NCI-H1417 (cell line): ENCODE measurements at regions not wholly inside any gene's neighbourhood (a gene's known extent, or its start where the extent isn't known, plus 50 kb on each side); places are given as distances from the start of the nearest gene placed in this dataset.
"Not testable (repeated sequence)": the region's sequence is repeated elsewhere in the genome, so short reads cannot be mapped to it uniquely, and the experiment has no call there.

Experiments used
- DNase-seq, 3 experiments: peaks; one replicate each; lab custom pipeline; 2025; lab: John Stamatoyannopoulos, UW

GRCh38 chr12:127038152-127038551 is 1228.8 kb upstream of the TMEM132C start:
- no peak for DNase-seq

- DNase-seq: no peak
Measured at GRCh38 chr12:127038761-127039160, 1228.2 kb upstream of the TMEM132C start.

DNA sequence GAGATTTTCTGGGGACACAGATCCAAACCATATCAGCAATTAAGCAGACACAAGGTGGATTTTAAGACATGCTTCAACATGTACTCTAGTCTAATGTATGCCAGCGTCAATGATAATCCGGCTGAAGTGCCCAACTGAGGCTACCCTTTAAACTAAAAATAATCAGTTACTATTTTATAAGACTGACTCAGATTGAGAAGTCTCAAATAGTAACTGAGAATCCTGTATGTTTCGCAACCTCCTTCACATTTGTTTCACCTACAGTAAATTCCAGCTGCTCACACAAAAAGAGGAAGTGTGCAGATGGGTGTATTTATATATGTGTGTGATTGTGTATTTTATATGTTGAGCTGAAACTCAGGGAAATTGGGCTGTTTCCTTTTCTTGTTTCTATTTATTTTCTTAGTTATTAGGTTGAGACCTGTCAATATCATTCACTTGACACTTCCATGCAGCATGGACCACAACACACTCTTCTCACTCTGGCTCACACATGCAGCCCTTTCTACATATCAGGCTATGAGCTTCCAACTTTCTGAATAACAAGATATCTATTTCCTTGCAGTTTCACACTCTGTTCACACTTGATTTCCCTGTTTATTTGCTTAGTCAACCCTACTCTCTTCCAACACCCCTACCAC is 1224.9 kb upstream of the TMEM132C start:
- no peak for DNase-seq

GRCh38 chr12:127043731-127044130 is 1223.2 kb upstream of the TMEM132C start:
- no peak for DNase-seq

DNA sequence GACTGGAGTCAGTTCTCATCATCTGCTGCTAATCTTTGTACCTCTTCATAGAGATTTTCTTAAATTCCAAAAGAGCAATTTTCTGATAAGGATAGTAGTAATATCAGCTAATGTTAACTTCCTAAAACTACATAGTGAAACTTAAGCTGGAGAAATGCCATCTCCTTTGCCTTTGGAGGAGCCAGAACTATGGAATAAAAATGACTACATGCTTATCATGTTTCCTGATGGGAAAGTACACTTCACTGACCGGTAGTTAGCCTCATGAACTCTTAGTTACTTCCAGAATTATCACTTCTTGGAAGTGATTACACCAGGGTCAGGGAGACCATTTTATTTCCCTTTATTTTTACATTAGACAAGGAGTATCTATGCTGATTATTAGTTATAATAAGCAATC is 1222.1 kb upstream of the TMEM132C start:
- DNase-seq: no peak

DNA sequence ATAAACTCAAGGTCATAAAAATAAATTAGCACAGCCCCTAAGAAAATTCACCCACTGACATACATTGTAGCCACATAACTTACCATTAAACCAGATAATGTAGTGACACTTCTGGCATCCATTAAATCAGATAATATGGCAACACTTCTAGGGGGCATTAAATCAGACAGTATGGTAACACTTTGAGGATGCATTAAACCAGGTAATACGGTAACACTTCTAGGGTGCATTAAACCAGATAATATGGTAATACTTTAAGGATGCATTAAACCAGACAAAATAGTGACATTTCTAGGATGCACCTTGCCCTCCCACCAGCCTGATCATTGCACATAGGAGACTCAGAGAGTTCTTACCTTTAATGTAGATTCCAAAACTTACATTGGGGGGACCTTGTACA is 1220.5 kb upstream of the TMEM132C start:
- no peak for DNase-seq

DNA sequence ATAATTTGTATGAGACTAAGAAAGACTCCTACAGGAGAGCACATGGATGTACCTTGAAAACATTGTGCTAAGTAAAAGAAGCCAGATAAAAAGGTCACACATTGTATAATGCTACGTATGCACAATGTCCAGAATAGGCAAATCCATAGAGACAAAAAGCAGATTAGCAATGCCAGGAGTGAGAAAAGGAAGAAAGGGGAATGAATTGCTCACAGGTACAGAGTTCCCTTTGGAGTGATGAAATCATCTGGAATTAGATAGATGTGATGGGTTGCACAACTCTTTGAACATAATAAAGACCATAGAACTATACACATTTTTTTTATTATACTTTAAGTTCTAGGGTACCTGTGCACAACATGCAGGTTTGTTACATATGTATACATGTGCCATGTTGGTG is 1218.9 kb upstream of the TMEM132C start:
- DNase-seq: no peak

DNA sequence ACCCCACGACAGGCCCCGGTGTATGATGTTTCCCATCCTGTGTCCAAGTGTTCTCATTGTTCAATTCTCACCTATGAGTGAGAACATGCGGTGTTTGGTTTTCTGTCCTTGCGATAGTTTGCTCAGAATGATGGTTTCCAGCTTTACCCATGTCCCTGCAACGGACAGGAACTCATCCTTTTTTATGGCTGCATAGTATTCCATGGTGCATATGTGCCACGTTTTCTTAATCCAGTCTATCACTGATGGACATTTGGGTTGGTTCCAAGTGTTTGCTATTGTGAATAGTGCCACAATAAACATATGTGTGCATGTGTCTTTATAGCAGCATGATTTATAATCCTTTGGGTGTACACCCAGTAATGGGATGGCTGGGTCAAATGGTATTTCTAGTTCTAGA is 1218.4 kb upstream of the TMEM132C start:
- DNase-seq: not testable (repeated sequence)

GRCh38 chr12:127051139-127051538 is 1215.8 kb upstream of the TMEM132C start:
- no peak for DNase-seq

DNA sequence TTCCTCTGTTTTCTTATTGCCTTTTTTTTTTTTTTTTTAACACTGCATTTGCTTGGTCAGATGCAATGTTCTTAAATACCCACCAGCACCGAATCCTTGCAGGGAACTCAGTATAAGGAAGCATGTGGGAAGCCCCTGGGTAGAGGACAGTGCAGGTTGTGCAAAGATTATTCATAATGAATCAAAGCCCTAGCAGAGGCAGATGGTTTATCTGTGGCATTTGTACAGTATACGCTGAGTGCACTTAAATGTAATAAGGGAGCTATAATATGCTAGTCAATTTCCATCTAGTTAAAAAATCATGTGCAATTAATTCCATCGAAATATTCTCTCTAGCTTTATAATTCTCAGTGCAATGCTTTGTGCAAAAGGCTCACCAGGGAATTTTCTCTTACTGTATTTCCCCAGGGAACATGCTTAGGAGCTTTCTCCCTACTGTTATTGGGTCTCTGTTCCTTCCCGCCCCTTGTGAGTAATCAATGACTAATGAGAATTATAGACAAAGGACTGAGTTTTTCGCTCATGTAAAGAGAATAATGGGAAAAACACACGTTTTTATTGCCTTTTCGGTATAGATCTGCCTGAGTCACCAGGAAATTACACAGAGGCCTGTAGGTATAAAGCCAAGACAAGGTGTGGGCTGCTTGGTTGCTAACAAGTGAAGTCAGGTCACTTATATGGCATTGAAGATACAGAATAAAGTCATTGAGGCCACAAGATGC is 1214.3 kb upstream of the TMEM132C start:
- no peak for DNase-seq

DNA sequence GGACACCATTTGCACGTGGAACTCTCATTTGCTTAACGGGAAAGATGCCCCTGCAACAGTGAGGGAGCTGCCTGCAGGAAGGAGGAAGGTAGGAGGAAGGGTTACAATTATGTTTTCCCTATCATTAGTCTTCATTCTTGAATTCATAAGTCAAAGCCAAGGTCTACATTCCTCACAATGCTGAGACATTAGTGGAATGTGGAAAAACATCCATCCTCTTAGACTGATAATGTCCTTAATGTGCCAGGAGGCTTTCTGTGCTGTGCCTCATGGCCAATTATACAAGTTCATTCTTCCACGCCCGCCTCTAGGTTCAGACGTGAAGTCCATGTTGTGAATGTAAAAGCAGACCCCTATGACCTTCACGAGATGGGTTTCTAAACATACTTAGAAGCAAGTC is 1212.4 kb upstream of the TMEM132C start:
- DNase-seq: no peak

DNA sequence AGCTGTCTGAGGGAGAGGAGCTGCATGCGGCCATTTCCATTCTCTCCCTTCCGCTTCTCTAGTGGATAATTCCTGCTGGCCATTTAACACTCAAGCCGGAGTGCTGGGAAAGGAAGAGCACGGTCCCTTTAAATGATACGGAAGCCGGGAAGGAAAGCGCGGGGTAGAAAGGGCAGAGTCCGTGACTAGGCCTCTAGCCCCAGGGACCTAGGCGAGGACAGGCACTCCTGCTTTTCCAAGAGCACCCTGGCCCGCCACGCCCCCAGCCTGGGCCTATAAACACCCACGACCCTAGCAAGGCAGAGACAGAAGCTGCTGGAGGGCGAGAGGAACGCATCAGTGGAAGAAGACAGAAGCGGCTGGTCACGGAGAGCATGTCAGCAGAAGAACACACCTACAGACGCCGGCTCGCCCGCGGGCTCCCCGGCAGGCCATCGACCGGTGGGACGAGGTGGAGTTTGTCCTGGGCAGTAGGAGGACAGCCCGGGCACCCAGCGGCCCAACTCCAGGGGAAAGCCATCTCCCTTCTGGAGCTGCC is 1206.6 kb upstream of the TMEM132C start:
- peak in 1 of 3 experiments; percentile 78 for DNase-seq

DNA sequence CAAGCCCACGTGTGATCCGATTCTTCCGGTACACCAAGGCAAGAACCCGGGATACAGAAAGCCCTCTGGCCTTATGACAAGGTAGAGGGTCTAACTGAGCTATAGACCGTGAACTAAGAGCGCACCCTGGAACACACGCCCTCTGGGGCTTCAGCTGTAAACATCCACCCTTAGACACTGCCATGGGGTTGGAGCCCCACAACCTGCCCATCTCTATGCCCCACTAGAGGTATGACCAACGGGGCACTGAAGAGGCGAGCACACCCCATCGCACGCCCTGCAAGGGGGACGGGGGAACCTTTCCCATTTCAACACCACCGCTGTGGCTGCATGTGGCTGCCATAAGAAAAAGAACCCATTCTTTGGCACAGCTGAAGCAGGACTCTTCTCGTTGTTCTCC is 1206.0 kb upstream of the TMEM132C start:
- no peak for DNase-seq

DNA sequence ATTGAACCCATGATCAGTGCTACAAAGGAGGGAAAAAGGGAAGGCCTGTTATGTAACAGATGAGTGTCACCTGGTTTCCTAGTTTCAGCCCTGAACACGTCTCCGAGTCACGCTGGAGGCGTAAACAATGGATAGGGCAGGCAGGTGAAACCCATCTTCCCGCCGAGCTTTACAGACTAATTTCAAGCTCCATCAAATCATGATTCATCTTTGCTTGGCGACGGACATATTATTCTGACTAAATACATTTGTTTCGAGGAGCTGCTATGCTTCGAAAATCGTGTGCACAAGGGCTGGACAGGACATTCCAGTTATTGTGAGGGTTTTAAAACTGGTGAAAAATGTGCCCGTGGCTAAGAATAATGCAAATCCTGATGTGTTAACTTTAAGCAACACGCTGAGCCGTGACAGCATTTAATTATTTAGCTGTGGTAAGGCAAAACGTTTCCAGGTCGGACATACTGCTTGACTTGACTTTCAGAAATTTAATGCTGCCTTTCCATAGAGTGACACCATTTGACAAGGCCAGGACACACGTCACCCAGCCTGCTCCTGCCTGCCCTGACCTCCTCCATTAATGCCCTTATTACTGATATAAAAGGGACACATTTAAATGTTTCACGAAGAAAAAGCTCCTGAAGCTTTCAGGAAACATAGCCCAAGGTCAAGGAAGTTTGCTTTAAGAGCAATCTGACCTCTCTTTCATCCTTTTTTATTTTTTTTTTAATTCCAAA is 1203.5 kb upstream of the TMEM132C start:
- peak; percentile 68 to 96 (median 79) for DNase-seq

DNA sequence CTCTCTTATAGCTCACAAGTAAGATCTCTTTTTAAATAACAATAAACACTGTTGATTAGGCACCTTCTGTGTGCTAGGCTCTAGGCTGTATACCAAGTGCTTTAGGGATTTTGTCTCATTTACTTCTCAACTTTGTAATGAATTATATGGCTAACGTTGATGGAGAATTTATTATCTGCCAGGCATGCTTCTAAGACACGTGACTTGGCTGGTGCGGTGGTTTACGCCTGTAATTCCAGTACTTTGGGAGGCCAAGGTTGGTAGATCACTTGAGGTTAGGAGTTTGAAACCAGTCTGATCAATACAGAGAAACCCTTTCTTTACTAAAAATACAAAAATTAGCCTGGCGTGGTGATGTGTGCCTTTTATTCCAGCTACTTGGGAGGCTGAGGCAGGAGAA is 1202.8 kb upstream of the TMEM132C start:
- DNase-seq: no peak

DNA sequence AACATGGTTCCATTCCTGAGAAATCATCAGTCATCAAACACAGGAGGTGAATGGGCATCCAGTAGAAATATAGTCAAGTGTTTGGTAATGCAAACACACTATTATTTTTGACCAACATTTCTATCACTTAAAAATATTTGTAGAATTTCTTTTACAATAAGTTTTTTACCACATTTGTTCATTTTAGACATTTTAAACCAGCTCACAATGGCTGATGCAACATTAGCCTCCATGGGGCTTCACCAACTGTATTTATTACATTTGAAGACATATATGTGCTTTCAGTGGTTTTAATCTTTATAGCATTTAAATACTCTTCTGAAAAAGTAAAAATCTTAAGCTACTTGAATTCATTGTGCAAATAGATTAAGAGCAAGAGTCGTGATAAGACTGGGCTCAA is 1201.4 kb upstream of the TMEM132C start:
- no peak for DNase-seq

- DNase-seq: peak; percentile 5 to 62 (median 57)
Measured at GRCh38 chr12:127070515-127071157, 1196.3 kb upstream of the TMEM132C start.

- DNase-seq: peak in 1 of 3 experiments; percentile 14
Measured at GRCh38 chr12:127074161-127074560, 1192.8 kb upstream of the TMEM132C start.

DNA sequence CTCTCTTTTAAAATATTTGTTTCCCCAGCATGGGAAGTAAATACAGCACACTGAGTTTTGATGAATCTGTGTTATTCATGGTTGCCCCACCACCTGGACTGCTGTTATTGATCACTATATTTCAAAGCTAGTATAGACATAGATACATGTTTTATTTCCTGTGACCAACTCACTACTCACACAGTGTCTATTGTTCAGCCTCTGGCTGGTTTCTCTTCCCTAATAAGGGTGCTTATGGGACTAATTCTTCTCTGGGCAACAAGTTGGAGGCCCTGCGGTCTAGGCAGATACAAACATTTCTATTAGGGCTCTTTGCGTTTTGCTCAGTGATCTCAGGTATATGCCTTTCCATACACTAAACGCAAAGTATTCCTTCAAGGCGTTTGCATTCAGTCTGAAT is 1191.0 kb upstream of the TMEM132C start:
- DNase-seq: no peak

DNA sequence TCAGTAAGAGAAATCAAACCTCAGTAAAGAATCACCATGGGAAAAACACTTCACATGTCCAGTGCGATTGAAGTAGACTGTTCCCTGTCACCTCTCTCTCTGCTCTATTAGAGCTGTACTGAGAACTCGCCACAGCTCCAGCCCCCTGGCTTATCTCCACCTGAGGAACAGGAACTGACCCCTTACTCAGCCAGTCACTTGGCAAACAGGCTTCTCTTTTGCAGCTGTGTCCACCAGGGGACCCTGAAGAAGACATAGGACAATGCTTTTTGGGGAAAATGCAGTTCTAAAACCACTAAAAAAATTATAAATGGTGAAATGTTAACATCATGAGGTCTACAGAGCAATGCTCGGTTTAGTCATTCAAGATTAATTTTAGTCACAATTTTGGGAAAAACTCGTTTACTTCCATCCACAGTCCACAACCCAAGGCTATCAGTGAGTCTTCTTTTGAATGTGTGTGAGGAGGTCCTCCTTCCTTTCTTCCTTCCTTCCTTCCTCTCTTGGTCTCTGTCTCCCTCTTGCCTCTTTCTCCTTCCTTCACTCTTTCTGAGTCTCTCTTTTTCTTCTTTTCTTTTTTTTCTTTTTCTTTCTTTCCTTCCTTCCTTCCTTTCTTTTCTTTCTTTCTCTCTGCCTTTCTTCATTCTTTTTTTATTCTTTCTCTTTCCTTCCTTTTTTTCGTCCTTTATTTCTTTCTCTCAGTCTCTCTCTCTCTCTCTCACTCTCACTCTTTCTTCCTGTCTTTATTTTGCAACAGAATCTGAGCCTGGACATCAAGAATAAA is 1189.5 kb upstream of the TMEM132C start:
- no peak for DNase-seq

- no peak for DNase-seq
Measured at GRCh38 chr12:127078577-127079350, 1188.2 kb upstream of the TMEM132C start.
